SK-N-SH (cell line): ENCODE measurements at regions not wholly inside any gene's neighbourhood (a gene's known extent, or its start where the extent isn't known, plus 50 kb on each side); places are given as distances from the start of the nearest gene placed in this dataset.

Experiments
- CHD2 ChIP-seq: fragments of 150-350 bp; IDR thresholded peaks from 2 replicates; pipeline ENCODE4 v1.6.1; 2018; ENCODE audit warnings: low read length; ENCODE audit not compliant: partially characterized antibody
- CTCF ChIP-seq: fragments of 200-600 bp; sonication (generic); IDR thresholded peaks from 2 replicates; pipeline ENCODE4 v1.6.1; 2017; ENCODE audit warnings: antibody characterized with exemption, mild to moderate bottlenecking, moderate library complexity
- EP300 ChIP-seq, 2 experiments: IDR thresholded peaks; 2 replicates each; pipeline versions ENCODE4 v1.4.0 to v1.6.1; 2012; ENCODE audit warnings: borderline replicate concordance in 1 of 2, low read depth in 1 of 2, low read length in 1 of 2
- GABPA ChIP-seq: IDR thresholded peaks from 2 replicates; pipeline ENCODE4 v1.4.0; 2012; ENCODE audit warnings: low read depth, mild to moderate bottlenecking
- NFIC ChIP-seq: IDR thresholded peaks from 2 replicates; pipeline ENCODE4 v1.4.0; 2012; ENCODE audit warnings: borderline replicate concordance
- POLR2AphosphoS5 ChIP-seq: IDR thresholded peaks from 2 replicates; pipeline ENCODE4 v1.6.1; 2012; ENCODE audit warnings: low read depth, low read length
- RAD21 ChIP-seq: IDR thresholded peaks from 2 replicates; pipeline ENCODE4 v1.6.1; 2012; ENCODE audit warnings: mild to moderate bottlenecking, low read length
- RXRA ChIP-seq: IDR thresholded peaks from 2 replicates; pipeline ENCODE4 v1.4.0; 2012; ENCODE audit warnings: low read depth, mild to moderate bottlenecking, borderline replicate concordance
- TAF1 ChIP-seq: IDR thresholded peaks from 2 replicates; pipeline ENCODE4 v1.6.1; 2012; ENCODE audit warnings: low read depth, mild to moderate bottlenecking, low read length, moderate library complexity, borderline replicate concordance
- TF ChIP-seq, protein P1 (sequence below): IDR thresholded peaks from 2 replicates; pipeline ENCODE4 v1.4.0; 2012; ENCODE audit warnings: low read depth, borderline replicate concordance

- no peak for TF ChIP-seq TAF1
- no peak for TF ChIP-seq CTCF
- TF ChIP-seq GABPA, result no peak
- TF ChIP-seq RAD21, result no peak
- TF ChIP-seq EP300 (IDR thresholded peaks at IDR 0.05; ENCODE audit: borderline replicate concordance in 1 of 2, low read depth in 1 of 2, low read length in 1 of 2), result no peak
- no peak for TF ChIP-seq RXRA
- no peak for TF ChIP-seq POLR2AphosphoS5
- no peak for TF ChIP-seq NFIC
- no peak for TF ChIP-seq CHD2
- TF ChIP-seq, protein P1, sequence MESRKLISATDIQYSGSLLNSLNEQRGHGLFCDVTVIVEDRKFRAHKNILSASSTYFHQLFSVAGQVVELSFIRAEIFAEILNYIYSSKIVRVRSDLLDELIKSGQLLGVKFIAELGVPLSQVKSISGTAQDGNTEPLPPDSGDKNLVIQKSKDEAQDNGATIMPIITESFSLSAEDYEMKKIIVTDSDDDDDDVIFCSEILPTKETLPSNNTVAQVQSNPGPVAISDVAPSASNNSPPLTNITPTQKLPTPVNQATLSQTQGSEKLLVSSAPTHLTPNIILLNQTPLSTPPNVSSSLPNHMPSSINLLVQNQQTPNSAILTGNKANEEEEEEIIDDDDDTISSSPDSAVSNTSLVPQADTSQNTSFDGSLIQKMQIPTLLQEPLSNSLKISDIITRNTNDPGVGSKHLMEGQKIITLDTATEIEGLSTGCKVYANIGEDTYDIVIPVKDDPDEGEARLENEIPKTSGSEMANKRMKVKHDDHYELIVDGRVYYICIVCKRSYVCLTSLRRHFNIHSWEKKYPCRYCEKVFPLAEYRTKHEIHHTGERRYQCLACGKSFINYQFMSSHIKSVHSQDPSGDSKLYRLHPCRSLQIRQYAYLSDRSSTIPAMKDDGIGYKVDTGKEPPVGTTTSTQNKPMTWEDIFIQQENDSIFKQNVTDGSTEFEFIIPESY, result no peak
Measured at GRCh38 chr17:33689725-33690124, 396.6 kb upstream of the ASIC2 start.
